ENCODE measurements at regions not wholly inside any gene's neighbourhood (a gene's known extent, or its start where the extent isn't known, plus 50 kb on each side); places are given as distances from the start of the nearest gene placed in this dataset.

DNA sequence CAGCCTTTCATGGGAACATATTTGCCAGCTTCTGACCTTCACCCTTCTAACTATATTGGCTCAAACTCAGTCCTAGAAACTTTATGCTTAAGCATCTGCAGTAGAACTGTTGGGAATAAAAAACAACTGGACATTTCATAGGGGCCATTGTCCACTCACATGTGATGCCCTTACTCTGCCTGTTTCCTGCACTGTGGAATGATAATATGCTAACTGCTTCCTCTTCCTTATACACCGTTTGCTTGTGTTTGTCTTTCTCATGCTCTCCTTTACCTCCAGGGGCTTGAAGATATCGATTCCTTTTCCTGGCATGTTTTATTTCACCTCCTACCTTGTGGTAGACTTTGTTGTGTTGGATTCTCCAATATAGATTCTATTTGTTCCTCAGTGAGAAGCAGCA, 333.0 kb upstream of the DDI1 start:
- no peak overlapping the region for H3K27ac ChIP-seq
- TF ChIP-seq, protein P1, sequence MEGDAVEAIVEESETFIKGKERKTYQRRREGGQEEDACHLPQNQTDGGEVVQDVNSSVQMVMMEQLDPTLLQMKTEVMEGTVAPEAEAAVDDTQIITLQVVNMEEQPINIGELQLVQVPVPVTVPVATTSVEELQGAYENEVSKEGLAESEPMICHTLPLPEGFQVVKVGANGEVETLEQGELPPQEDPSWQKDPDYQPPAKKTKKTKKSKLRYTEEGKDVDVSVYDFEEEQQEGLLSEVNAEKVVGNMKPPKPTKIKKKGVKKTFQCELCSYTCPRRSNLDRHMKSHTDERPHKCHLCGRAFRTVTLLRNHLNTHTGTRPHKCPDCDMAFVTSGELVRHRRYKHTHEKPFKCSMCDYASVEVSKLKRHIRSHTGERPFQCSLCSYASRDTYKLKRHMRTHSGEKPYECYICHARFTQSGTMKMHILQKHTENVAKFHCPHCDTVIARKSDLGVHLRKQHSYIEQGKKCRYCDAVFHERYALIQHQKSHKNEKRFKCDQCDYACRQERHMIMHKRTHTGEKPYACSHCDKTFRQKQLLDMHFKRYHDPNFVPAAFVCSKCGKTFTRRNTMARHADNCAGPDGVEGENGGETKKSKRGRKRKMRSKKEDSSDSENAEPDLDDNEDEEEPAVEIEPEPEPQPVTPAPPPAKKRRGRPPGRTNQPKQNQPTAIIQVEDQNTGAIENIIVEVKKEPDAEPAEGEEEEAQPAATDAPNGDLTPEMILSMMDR (IDR thresholded peaks at IDR 0.05), result no peak
- H3K36me3 ChIP-seq, result no peaks in the 10 kb centered on the region
- ATAC-seq (no peak), DNase-seq (no peak)
- no peaks in the 10 kb centered on the region for H3K9me3 ChIP-seq
- H3K27me3 ChIP-seq, result no peaks in the 10 kb centered on the region
- intact Hi-C loops (cut with DNase I), result no loop called here
- H3K4me1 ChIP-seq, result no peaks in the 10 kb centered on the region
- no peak overlapping the region for H3K4me3 ChIP-seq

DNA sequence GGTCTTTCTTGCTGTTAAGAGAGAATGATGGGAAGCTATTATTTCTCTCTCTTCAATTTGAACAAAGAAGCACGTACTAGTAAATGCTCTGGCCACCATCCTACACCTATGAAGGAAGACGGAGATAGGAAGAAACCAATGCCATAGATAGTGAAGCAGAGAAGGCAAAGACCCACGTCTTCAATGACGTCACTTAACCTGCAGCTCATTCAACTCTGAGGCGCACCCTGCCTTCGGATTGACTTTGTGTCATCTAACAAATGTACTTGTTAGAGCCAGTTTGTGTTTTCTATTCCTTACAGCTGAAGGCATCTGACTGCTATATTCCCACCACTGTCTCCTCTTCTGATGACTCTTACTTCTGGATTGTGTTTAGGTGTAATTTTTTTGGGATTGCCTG, 332.5 kb upstream of the DDI1 start:
- Histone ChIP-seq H3K27me3 (no peaks in the 10 kb centered on the region), H3K9me3 (no peaks in the 10 kb centered on the region), H3K4me3 (no peak overlapping the region), H3K4me1 (no peaks in the 10 kb centered on the region), H3K27ac (no peak overlapping the region), H3K36me3 (no peaks in the 10 kb centered on the region)
- DNase-seq, result no peak
- no peak for ATAC-seq
- intact Hi-C loops (cut with DNase I), result no loop called here
- TF ChIP-seq, protein P1 (IDR thresholded peaks at IDR 0.05), result no peak

DNA sequence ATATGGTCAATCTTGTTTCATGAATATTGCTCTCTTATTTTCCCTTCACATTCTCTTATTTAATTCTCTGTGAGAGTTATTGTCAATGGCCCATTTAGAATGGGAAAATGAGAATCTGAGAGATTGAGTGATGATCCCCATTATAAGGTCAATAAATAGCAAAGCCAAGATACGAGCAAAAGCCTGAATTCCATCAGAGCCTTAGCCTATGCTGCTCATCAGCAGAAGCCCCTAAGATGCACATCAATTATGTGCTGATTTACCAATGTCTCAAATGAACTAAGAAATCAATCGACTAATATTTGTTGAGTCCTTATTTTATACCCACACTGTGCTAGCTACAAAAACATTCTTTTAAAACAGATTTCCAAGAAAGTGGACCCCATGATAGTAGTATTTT, 330.8 kb upstream of the DDI1 start:
- Histone ChIP-seq H3K36me3 (no peaks in the 10 kb centered on the region), H3K27me3 (no peaks in the 10 kb centered on the region), H3K4me1 (no peaks in the 10 kb centered on the region), H3K9me3 (no peaks in the 10 kb centered on the region), H3K4me3 (no peak overlapping the region), H3K27ac (no peak overlapping the region)
- ATAC-seq (no peak), DNase-seq (no peak)
- intact Hi-C loops (cut with DNase I), result no loop called here
- TF ChIP-seq, protein P1 (IDR thresholded peaks at IDR 0.05), result no peak

DNA sequence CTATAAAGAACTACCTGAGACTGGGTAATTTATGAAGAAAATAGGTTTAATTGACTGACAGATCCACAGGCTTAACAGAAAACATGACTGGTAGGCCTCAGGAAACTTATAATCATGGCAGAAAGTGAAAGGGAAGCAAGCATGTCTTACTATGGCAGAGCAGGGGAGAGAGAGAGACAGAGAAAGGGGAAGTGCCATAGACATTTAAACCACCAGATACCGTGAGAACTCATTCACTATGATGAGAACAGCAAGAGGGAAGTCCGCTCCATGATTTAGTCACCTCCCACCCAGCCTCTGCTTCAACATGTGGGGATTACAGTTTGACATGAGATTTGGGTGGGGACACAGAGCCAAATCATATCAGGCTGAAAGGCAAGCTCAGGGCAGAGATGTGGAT, 327.1 kb upstream of the DDI1 start:
- Histone ChIP-seq H3K9me3 (no peaks in the 10 kb centered on the region), H3K4me3 (no peak overlapping the region), H3K27me3 (no peaks in the 10 kb centered on the region), H3K36me3 (no peaks in the 10 kb centered on the region), H3K27ac (no peak overlapping the region), H3K4me1 (no peaks in the 10 kb centered on the region)
- ATAC-seq, result no peak
- no peak for DNase-seq
- TF ChIP-seq, protein P1 (IDR thresholded peaks at IDR 0.05), result no peak
- intact Hi-C loops (cut with DNase I), result no loop called here

DNA sequence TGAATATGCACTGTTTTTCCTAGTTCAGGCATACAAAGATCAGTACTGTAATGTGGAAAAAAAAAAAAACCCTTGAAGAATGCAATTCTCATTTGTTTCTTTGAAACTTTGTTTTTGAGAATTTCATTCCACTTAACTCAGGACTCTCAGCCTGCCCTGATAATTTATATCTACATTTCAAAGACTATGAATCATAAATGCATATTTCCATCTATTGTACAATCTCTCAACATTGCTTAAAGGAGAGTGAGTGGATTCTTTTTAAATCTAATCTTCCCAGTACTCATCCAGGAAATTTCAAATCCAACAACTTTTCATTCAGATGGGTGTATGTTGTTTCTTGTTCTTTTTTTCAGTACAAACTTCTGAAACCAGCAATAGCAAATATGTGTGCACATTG, 322.2 kb upstream of the DDI1 start:
- Histone ChIP-seq H3K9me3 (no peaks in the 10 kb centered on the region), H3K27me3 (no peaks in the 10 kb centered on the region), H3K4me1 (no peaks in the 10 kb centered on the region), H3K27ac (no peak overlapping the region), H3K4me3 (no peak overlapping the region), H3K36me3 (no peaks in the 10 kb centered on the region)
- TF ChIP-seq, protein P1 (IDR thresholded peaks at IDR 0.05), result no peak
- DNase-seq (no peak), ATAC-seq (no peak)
- intact Hi-C loops (cut with DNase I), result no loop called here
